CD4-positive, alpha-beta T cell (primary cell): ENCODE measurements at regions not wholly inside any gene's neighbourhood (a gene's known extent, or its start where the extent isn't known, plus 50 kb on each side); places are given as distances from the start of the nearest gene placed in this dataset.

Experiments
- ATAC-seq: fragments of 200-7000 bp; cut with Tn5 transposase; one replicate; pipeline ENCODE4 v1.10.0; 2022; ENCODE audit warnings: mild to moderate bottlenecking; ENCODE audit not compliant: poor library complexity
- CTCF ChIA-PET: fragments of 350-600 bp; sonication (Branson Sonifier 250); formaldehyde crosslinking; loops from one replicate; lab custom pipeline; 2021; ENCODE audit warnings: antibody characterized with exemption, inconsistent platforms; lab: Charles Lee
- POLR2A ChIA-PET: fragments of 350-600 bp; sonication (Branson Sonifier 250); formaldehyde crosslinking; loops from one replicate; lab custom pipeline; 2021; ENCODE audit warnings: antibody characterized with exemption, inconsistent platforms; lab: Charles Lee
- DNase-seq, 14 experiments: peaks; one replicate each; pipeline ENCODE4 v3.0.0-alpha.2; 2013 to 2020; ENCODE audit warnings: mixed read lengths in 2 of 14
- H3K27ac ChIP-seq, 2 donors: one replicate each; pipeline versions ENCODE4 v1.5.1 to v1.7.0; 2013; ENCODE audit warnings: low read length in 2 of 2, low read depth in 1 of 2, mild to moderate bottlenecking in 1 of 2
- H3K27me3 ChIP-seq, 2 experiments: 1 replicate in 1 of 2; 2 replicates in 1 of 2; pipeline versions ENCODE4 v1.6.1 to v1.7.0; 2013; ENCODE audit warnings: low read length in 2 of 2, control low read depth in 1 of 2, mild to moderate bottlenecking in 1 of 2, moderate library complexity in 1 of 2; ENCODE audit not compliant: insufficient read depth in 2 of 2, control insufficient read depth in 1 of 2
- H3K36me3 ChIP-seq: one replicate; pipeline ENCODE4 v1.6.1; 2013; ENCODE audit warnings: low read length, control low read depth; ENCODE audit not compliant: insufficient read depth
- H3K4me1 ChIP-seq: one replicate; pipeline ENCODE4 v1.6.1; 2013; ENCODE audit warnings: low read length, control low read depth; ENCODE audit not compliant: insufficient read depth
- H3K4me3 ChIP-seq: one replicate; pipeline ENCODE4 v1.5.1; 2013; ENCODE audit warnings: mild to moderate bottlenecking, low read length, moderate library complexity
- H3K9me3 ChIP-seq, 2 experiments: 1 replicate in 1 of 2; 2 replicates in 1 of 2; pipeline versions ENCODE4 v1.6.1 to v1.7.0; 2013; ENCODE audit warnings: low read length in 2 of 2, mild to moderate bottlenecking in 2 of 2, control low read depth in 1 of 2, moderate library complexity in 1 of 2; ENCODE audit not compliant: control insufficient read depth in 1 of 2, insufficient read depth in 1 of 2
- H3K27ac Mint-ChIP-seq: one replicate; pipeline ENCODE4 v1.8.0; 2020; ENCODE audit warnings: mixed read lengths
- H3K27me3 Mint-ChIP-seq: one replicate; pipeline ENCODE4 v1.8.0; 2021; ENCODE audit warnings: mixed read lengths
- H3K36me3 Mint-ChIP-seq: one replicate; pipeline ENCODE4 v1.8.0; 2021; ENCODE audit warnings: low read depth, mixed read lengths
- H3K4me1 Mint-ChIP-seq: one replicate; pipeline ENCODE4 v1.8.0; 2021; ENCODE audit warnings: low read depth, mixed read lengths
- H3K4me3 Mint-ChIP-seq: one replicate; pipeline ENCODE4 v1.8.0; 2020; ENCODE audit warnings: mild to moderate bottlenecking, mixed read lengths
- H3K9me3 Mint-ChIP-seq: one replicate; pipeline ENCODE4 v1.8.0; 2020; ENCODE audit warnings: mixed read lengths
- CTCF ChIP-seq: fragments of 200-600 bp; IDR thresholded peaks from one replicate; pipeline ENCODE4 v1.8.0; 2022; ENCODE audit warnings: antibody characterized with exemption, mild to moderate bottlenecking
- intact Hi-C, 2 experiments: fragments of 100-400 bp; cut with DNase I in 1 of 2; cut with micrococcal nuclease in 1 of 2; formaldehyde crosslinking; loops; one replicate each; pipeline versions ENCODE4 v1.15.1 to v1.9.0; 2023 to 2025; cut with DNase I, micrococcal nuclease

GRCh38 chr2:224182498-224182897 is 143.4 kb upstream of the SERPINE2 start:
- no peak for TF ChIP-seq CTCF
- no peak overlapping the region for H3K4me3 ChIP-seq
- Mint-ChIP-seq H3K27ac (no peak overlapping the region), H3K4me1 (no peaks in the 10 kb centered on the region), H3K9me3 (no peaks in the 10 kb centered on the region), H3K27me3 (no peaks in the 10 kb centered on the region), H3K4me3 (no peak overlapping the region), H3K36me3 (no peaks in the 10 kb centered on the region)
- CTCF ChIA-PET = no interaction called here
- no peaks in the 10 kb centered on the region for H3K9me3 ChIP-seq
- ATAC-seq (no peak), DNase-seq (no peak)
- no peaks in the 10 kb centered on the region for H3K4me1 ChIP-seq
- intact Hi-C loops = no loop called here
- no peaks in the 10 kb centered on the region for H3K27me3 ChIP-seq
- H3K36me3 ChIP-seq = no peaks in the 10 kb centered on the region
- no peak overlapping the region for H3K27ac ChIP-seq
- POLR2A ChIA-PET = no interaction called here

GRCh38 chr2:224181534-224182155 is 142.6 kb upstream of the SERPINE2 start:
- Mint-ChIP-seq H3K27ac (no peak overlapping the region), H3K9me3 (no peaks in the 10 kb centered on the region), H3K36me3 (no peaks in the 10 kb centered on the region), H3K4me3 (no peak overlapping the region), H3K27me3 (peaks cover 6% of the 10 kb centered on the region), H3K4me1 (no peaks in the 10 kb centered on the region)
- Histone ChIP-seq H3K27me3 (no peaks in the 10 kb centered on the region), H3K36me3 (no peaks in the 10 kb centered on the region), H3K4me3 (no peak overlapping the region), H3K4me1 (no peaks in the 10 kb centered on the region), H3K27ac (no peak overlapping the region), H3K9me3 (no peaks in the 10 kb centered on the region)
- DNase-seq = no peak
- intact Hi-C loops = no loop called here
- ChIA-PET POLR2A (no interaction called here), CTCF (no interaction called here)
- no peak for ATAC-seq
- no peak for TF ChIP-seq CTCF

- CTCF ChIA-PET = no interaction called here
- no peak for ATAC-seq
Measured at GRCh38 chr2:224180810-224181209, 141.7 kb upstream of the SERPINE2 start.

More at GRCh38 chr2:224180810-224181209, 141.7 kb upstream of the SERPINE2 start:
- peaks cover 6% of the 10 kb centered on the region for H3K27me3 Mint-ChIP-seq
- no peaks in the 10 kb centered on the region for H3K4me1 ChIP-seq
- no peak for TF ChIP-seq CTCF
- H3K36me3 Mint-ChIP-seq = no peaks in the 10 kb centered on the region
- no peak overlapping the region for H3K4me3 ChIP-seq
- H3K9me3 Mint-ChIP-seq = no peaks in the 10 kb centered on the region
- no peak for DNase-seq
- H3K9me3 ChIP-seq = no peaks in the 10 kb centered on the region
- intact Hi-C loops = no loop called here
- H3K4me1 Mint-ChIP-seq = no peaks in the 10 kb centered on the region
- H3K27ac Mint-ChIP-seq = no peak overlapping the region
- no peaks in the 10 kb centered on the region for H3K36me3 ChIP-seq
- H3K4me3 Mint-ChIP-seq = no peak overlapping the region
- no peak overlapping the region for H3K27ac ChIP-seq
- POLR2A ChIA-PET = no interaction called here
- no peaks in the 10 kb centered on the region for H3K27me3 ChIP-seq
